ENCODE measurements at regions not wholly inside any gene's neighbourhood (a gene's known extent, or its start where the extent isn't known, plus 50 kb on each side); places are given as distances from the start of the nearest gene placed in this dataset.

- no peak overlapping the region for H3K4me3 ChIP-seq (ENCODE audit: insufficient read depth, low read depth, low read length)
- DNase-seq (ENCODE audit: low read depth), result peak; percentile 66
- no peaks in the 10 kb centered on the region for H3K79me2 ChIP-seq (ENCODE audit: insufficient read depth, low read length)
- H3K27ac ChIP-seq (ENCODE audit: low read depth, low read length), result no peak overlapping the region
- no peaks in the 10 kb centered on the region for H3K36me3 Mint-ChIP-seq (ENCODE audit: low read depth, unreplicated experiment)
- no peaks in the 10 kb centered on the region for H3K9me3 Mint-ChIP-seq (ENCODE audit: unreplicated experiment)
- H3K36me3 ChIP-seq (ENCODE audit: insufficient read depth, low read length), result no peaks in the 10 kb centered on the region
- H3K9me3 ChIP-seq (ENCODE audit: insufficient read depth, low read depth, low read length), result no peaks in the 10 kb centered on the region
- H2AFZ ChIP-seq (ENCODE audit: low read depth, low read length), result no peak overlapping the region
- TF ChIP-seq CTCF (IDR thresholded peaks at IDR 0.05; ENCODE audit: insufficient read depth, low read depth, low read length) (no peak), EZH2 (IDR thresholded peaks at IDR 0.05; ENCODE audit: insufficient read depth, low read length) (no peak)
- no peaks in the 10 kb centered on the region for H3K4me1 ChIP-seq (ENCODE audit: insufficient read depth, low read length)
- no peaks in the 10 kb centered on the region for H3K27me3 ChIP-seq (ENCODE audit: insufficient read depth, low read length)
- H4K20me1 ChIP-seq (ENCODE audit: insufficient read depth, low read length), result no peaks in the 10 kb centered on the region
- peaks cover 18% of the 10 kb centered on the region for H3K4me1 Mint-ChIP-seq (ENCODE audit: low read depth, unreplicated experiment)
- FAIRE-seq, result peak; percentile 93
- H3K4me2 ChIP-seq (ENCODE audit: low read length), result peak overlapping the region; percentile 10
- H3K4me3 Mint-ChIP-seq (ENCODE audit: unreplicated experiment), result no peak overlapping the region
- H3K27me3 Mint-ChIP-seq (ENCODE audit: low read depth, unreplicated experiment), result no peaks in the 10 kb centered on the region
- H3K9ac ChIP-seq (ENCODE audit: low read length), result no peak overlapping the region
- H3K27ac Mint-ChIP-seq (ENCODE audit: unreplicated experiment), result peak overlapping the region; percentile 4
These were observed 739.3 kb downstream of the LTN1 start for GRCh38 chr21:28253338-28253737.

GRCh38 chr21:28252928-28253327, 739.7 kb downstream of the LTN1 start:
- no peak overlapping the region for H3K27ac ChIP-seq (ENCODE audit: low read depth, low read length)

More at GRCh38 chr21:28252928-28253327, 739.7 kb downstream of the LTN1 start:
- H4K20me1 ChIP-seq (ENCODE audit: insufficient read depth, low read length), result no peaks in the 10 kb centered on the region
- no peak overlapping the region for H3K4me3 ChIP-seq (ENCODE audit: insufficient read depth, low read depth, low read length)
- no peaks in the 10 kb centered on the region for H3K9me3 ChIP-seq (ENCODE audit: insufficient read depth, low read depth, low read length)
- no peak for TF ChIP-seq CTCF (IDR thresholded peaks at IDR 0.05; ENCODE audit: insufficient read depth, low read depth, low read length)
- no peak for TF ChIP-seq EZH2 (IDR thresholded peaks at IDR 0.05; ENCODE audit: insufficient read depth, low read length)
- H3K9ac ChIP-seq (ENCODE audit: low read length), result no peak overlapping the region
- H3K4me1 ChIP-seq (ENCODE audit: insufficient read depth, low read length), result no peaks in the 10 kb centered on the region
- no peaks in the 10 kb centered on the region for H3K27me3 ChIP-seq (ENCODE audit: insufficient read depth, low read length)
- H3K36me3 ChIP-seq (ENCODE audit: insufficient read depth, low read length), result no peaks in the 10 kb centered on the region
- DNase-seq (ENCODE audit: low read depth), result no peak
- peak overlapping the region; percentile 4 for H3K27ac Mint-ChIP-seq (ENCODE audit: unreplicated experiment)
- H2AFZ ChIP-seq (ENCODE audit: low read depth, low read length), result no peak overlapping the region
- peaks cover 18% of the 10 kb centered on the region for H3K4me1 Mint-ChIP-seq (ENCODE audit: low read depth, unreplicated experiment)
- no peaks in the 10 kb centered on the region for H3K9me3 Mint-ChIP-seq (ENCODE audit: unreplicated experiment)
- no peaks in the 10 kb centered on the region for H3K36me3 Mint-ChIP-seq (ENCODE audit: low read depth, unreplicated experiment)
- FAIRE-seq, result no peak
- no peaks in the 10 kb centered on the region for H3K79me2 ChIP-seq (ENCODE audit: insufficient read depth, low read length)
- H3K27me3 Mint-ChIP-seq (ENCODE audit: low read depth, unreplicated experiment), result no peaks in the 10 kb centered on the region
- no peak overlapping the region for H3K4me3 Mint-ChIP-seq (ENCODE audit: unreplicated experiment)
- H3K4me2 ChIP-seq (ENCODE audit: low read length), result peak overlapping the region; percentile 10
